SU-DHL-6 (cell line): ENCODE measurements at regions not wholly inside any gene's neighbourhood (a gene's known extent, or its start where the extent isn't known, plus 50 kb on each side); places are given as distances from the start of the nearest gene placed in this dataset.

Experiments used
- EZH2phosphoT487 ChIP-seq: fragments of 200-600 bp; sonication (generic), shearing (Covaris generic); conservative IDR thresholded peaks from 2 replicates; pipeline ENCODE4 v1.6.1; 2018; ENCODE audit warnings: mild to moderate bottlenecking, antibody characterized with exemption, low read length, moderate library complexity, mixed read lengths
- TF ChIP-seq, protein P1 (sequence below): fragments of 200-600 bp; sonication (generic); IDR thresholded peaks from one replicate; pipeline ENCODE4 v1.5.1; 2017; ENCODE audit warnings: antibody characterized with exemption, mild to moderate bottlenecking, low read length, moderate library complexity; ENCODE audit not compliant: insufficient read depth, poor library complexity, severe bottlenecking

DNA sequence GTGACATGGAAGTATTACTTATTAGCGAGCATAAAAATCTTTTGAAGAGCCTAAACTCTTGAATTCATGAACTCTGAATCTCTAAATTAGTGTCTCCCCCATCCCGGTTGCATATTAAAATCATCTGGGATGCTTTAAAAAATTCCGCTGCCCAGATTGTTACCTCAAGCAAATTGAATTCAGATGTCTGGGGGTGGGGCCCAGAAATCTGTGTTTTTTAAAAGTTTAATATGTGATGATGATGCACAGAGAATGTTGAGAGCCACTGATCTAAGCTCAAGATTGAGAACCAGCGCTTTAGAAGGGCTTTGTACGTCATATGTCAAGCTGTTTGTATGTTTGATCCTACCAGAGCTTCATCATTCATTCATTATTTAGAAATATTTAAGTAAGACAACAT is 446.8 kb downstream of the NUF2 start:
- TF ChIP-seq, protein P1, sequence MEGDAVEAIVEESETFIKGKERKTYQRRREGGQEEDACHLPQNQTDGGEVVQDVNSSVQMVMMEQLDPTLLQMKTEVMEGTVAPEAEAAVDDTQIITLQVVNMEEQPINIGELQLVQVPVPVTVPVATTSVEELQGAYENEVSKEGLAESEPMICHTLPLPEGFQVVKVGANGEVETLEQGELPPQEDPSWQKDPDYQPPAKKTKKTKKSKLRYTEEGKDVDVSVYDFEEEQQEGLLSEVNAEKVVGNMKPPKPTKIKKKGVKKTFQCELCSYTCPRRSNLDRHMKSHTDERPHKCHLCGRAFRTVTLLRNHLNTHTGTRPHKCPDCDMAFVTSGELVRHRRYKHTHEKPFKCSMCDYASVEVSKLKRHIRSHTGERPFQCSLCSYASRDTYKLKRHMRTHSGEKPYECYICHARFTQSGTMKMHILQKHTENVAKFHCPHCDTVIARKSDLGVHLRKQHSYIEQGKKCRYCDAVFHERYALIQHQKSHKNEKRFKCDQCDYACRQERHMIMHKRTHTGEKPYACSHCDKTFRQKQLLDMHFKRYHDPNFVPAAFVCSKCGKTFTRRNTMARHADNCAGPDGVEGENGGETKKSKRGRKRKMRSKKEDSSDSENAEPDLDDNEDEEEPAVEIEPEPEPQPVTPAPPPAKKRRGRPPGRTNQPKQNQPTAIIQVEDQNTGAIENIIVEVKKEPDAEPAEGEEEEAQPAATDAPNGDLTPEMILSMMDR, result no peak
- no peak for TF ChIP-seq EZH2phosphoT487
